Type B pancreatic cell (in vitro differentiated cells): ENCODE measurements at regions not wholly inside any gene's neighbourhood (a gene's known extent, or its start where the extent isn't known, plus 50 kb on each side); places are given as distances from the start of the nearest gene placed in this dataset.
A peak's percentile ranks its signal among the peaks of the same experiment; 100 is the strongest.

ENCODE experiments used
- DNase-seq: peaks from one replicate; pipeline ENCODE4 v3.0.0; 2021; ENCODE audit warnings: mixed read lengths; ENCODE audit not compliant: unreplicated experiment; ENCODE audit errors: extremely low spot score
- H3K27ac Mint-ChIP-seq: 2 replicates; pipeline ENCODE4 v1.8.0; 2021; ENCODE audit warnings: mild to moderate bottlenecking, mixed read lengths
- H3K27me3 Mint-ChIP-seq: 2 replicates; pipeline ENCODE4 v1.8.0; 2021; ENCODE audit warnings: mixed read lengths
- H3K36me3 Mint-ChIP-seq: 2 replicates; pipeline ENCODE4 v1.8.0; 2021; ENCODE audit warnings: mixed read lengths
- H3K4me1 Mint-ChIP-seq: one replicate; pipeline ENCODE4 v1.8.0; 2021; ENCODE audit warnings: mixed read lengths; ENCODE audit not compliant: unreplicated experiment
- H3K4me3 Mint-ChIP-seq: 2 replicates; pipeline ENCODE4 v1.8.0; 2021; ENCODE audit warnings: mild to moderate bottlenecking, mixed read lengths
- H3K9me3 Mint-ChIP-seq: 2 replicates; pipeline ENCODE4 v1.8.0; 2021; ENCODE audit warnings: mixed read lengths
- TF ChIP-seq, protein P1 (sequence below): fragments of 200-600 bp; sonication (generic); conservative IDR thresholded peaks from 2 replicates; pipeline ENCODE4 v1.5.0; 2021; ENCODE audit warnings: antibody characterized with exemption, mild to moderate bottlenecking

GRCh38 chr20:51212816-51213215 lies 189.9 kb upstream of the KCNG1 start:
- Mint-ChIP-seq H3K27ac (no peak overlapping the region), H3K27me3 (no peaks in the 10 kb centered on the region), H3K4me1 (peaks cover 19% of the 10 kb centered on the region), H3K36me3 (no peaks in the 10 kb centered on the region), H3K4me3 (no peak overlapping the region), H3K9me3 (peaks cover 7% of the 10 kb centered on the region)
- TF ChIP-seq, protein P1, sequence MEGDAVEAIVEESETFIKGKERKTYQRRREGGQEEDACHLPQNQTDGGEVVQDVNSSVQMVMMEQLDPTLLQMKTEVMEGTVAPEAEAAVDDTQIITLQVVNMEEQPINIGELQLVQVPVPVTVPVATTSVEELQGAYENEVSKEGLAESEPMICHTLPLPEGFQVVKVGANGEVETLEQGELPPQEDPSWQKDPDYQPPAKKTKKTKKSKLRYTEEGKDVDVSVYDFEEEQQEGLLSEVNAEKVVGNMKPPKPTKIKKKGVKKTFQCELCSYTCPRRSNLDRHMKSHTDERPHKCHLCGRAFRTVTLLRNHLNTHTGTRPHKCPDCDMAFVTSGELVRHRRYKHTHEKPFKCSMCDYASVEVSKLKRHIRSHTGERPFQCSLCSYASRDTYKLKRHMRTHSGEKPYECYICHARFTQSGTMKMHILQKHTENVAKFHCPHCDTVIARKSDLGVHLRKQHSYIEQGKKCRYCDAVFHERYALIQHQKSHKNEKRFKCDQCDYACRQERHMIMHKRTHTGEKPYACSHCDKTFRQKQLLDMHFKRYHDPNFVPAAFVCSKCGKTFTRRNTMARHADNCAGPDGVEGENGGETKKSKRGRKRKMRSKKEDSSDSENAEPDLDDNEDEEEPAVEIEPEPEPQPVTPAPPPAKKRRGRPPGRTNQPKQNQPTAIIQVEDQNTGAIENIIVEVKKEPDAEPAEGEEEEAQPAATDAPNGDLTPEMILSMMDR, result no peak
- no peak for DNase-seq

DNA sequence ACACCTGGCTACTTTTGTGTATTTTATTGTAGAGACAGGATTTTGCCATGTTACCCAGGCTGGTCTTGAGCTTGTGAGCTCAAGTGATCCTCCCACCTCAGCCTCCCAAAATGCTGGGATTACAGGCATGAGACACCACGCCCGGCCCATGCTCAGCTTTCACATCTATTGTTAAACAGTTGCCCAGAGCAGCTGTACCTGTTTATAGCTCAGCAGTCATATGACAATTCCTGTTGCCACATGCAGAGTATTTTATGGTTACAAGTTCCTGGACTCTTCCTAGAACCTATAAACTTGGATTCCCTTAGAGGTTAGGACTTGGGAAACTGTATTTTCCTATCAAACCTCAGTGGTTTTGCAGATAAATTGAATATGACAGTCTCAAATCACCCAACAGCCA lies 188.3 kb upstream of the KCNG1 start:
- DNase-seq, result no peak
- peak overlapping the region; percentile 48 for H3K27ac Mint-ChIP-seq
- peaks cover 19% of the 10 kb centered on the region for H3K4me1 Mint-ChIP-seq
- no peaks in the 10 kb centered on the region for H3K27me3 Mint-ChIP-seq
- no peaks in the 10 kb centered on the region for H3K36me3 Mint-ChIP-seq
- H3K9me3 Mint-ChIP-seq, result no peaks in the 10 kb centered on the region
- TF ChIP-seq, protein P1, result no peak
- H3K4me3 Mint-ChIP-seq, result no peak overlapping the region

GRCh38 chr20:51210084-51210483 lies 187.2 kb upstream of the KCNG1 start:
- no peaks in the 10 kb centered on the region for H3K9me3 Mint-ChIP-seq
- TF ChIP-seq, protein P1, result no peak
- peaks cover 3% of the 10 kb centered on the region for H3K27me3 Mint-ChIP-seq
- no peak overlapping the region for H3K4me3 Mint-ChIP-seq
- DNase-seq, result no peak
- peaks cover 19% of the 10 kb centered on the region for H3K4me1 Mint-ChIP-seq
- H3K27ac Mint-ChIP-seq, result no peak overlapping the region
- no peaks in the 10 kb centered on the region for H3K36me3 Mint-ChIP-seq

- H3K27me3 Mint-ChIP-seq, result peaks cover 3% of the 10 kb centered on the region
- H3K36me3 Mint-ChIP-seq, result no peaks in the 10 kb centered on the region
- TF ChIP-seq, protein P1, result no peak
- H3K27ac Mint-ChIP-seq, result no peak overlapping the region
- no peak for DNase-seq
- no peak overlapping the region for H3K4me3 Mint-ChIP-seq
- no peaks in the 10 kb centered on the region for H3K9me3 Mint-ChIP-seq
- H3K4me1 Mint-ChIP-seq, result peaks cover 11% of the 10 kb centered on the region
Observed at GRCh38 chr20:51208162-51208561, 185.3 kb upstream of the KCNG1 start.

DNA sequence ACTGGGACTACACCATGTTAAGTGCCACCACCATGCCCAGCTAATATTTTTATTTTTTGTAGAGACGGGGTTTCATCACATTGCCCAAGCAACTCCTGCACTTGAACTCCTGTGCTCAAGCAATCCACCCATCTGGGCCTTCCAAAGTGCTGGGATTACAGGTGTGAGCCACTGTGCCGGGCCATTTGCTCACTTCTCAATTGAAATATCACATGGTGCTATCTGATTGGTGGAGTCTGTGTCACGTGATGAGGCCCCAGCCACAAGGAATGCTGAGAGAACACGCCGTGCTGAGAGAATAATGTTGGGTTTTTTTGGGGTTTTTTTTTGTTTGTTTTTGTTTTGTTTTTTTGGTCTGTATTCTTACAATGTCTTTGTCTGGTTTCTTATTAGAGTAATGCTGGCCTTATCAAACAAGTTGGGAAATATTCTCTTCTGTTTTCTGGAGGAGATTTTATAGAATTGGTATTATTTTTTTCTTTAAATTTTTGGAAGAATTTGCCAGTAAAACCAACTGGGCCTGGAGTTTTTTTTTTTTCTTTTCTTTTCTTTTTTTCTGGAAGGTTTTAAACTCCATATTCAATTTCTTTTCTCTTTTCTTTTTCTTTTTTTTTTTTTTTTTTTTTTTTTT lies 183.2 kb upstream of the KCNG1 start:
- H3K36me3 Mint-ChIP-seq, result no peaks in the 10 kb centered on the region
- no peak overlapping the region for H3K27ac Mint-ChIP-seq
- no peaks in the 10 kb centered on the region for H3K9me3 Mint-ChIP-seq
- H3K4me1 Mint-ChIP-seq, result no peaks in the 10 kb centered on the region
- H3K4me3 Mint-ChIP-seq, result no peak overlapping the region
- TF ChIP-seq, protein P1, result no peak
- DNase-seq, result no peak
- H3K27me3 Mint-ChIP-seq, result peaks cover 3% of the 10 kb centered on the region

GRCh38 chr20:51204794-51205193 lies 181.9 kb upstream of the KCNG1 start:
- peaks cover 3% of the 10 kb centered on the region for H3K27me3 Mint-ChIP-seq
- TF ChIP-seq, protein P1, result no peak
- no peaks in the 10 kb centered on the region for H3K4me1 Mint-ChIP-seq
- H3K4me3 Mint-ChIP-seq, result no peak overlapping the region
- no peaks in the 10 kb centered on the region for H3K9me3 Mint-ChIP-seq
- no peak overlapping the region for H3K27ac Mint-ChIP-seq
- DNase-seq, result no peak
- no peaks in the 10 kb centered on the region for H3K36me3 Mint-ChIP-seq
